Tibial nerve (tissue), 4 donors: ENCODE measurements at regions not wholly inside any gene's neighbourhood (a gene's known extent, or its start where the extent isn't known, plus 50 kb on each side); places are given as distances from the start of the nearest gene placed in this dataset.

Experiments
- CTCF ChIP-seq, 5 experiments: fragments of 200-600 bp in 3 of 5; fragments of 450-650 bp in 2 of 5; sonication (generic) in 3 of 5; IDR thresholded peaks; one replicate each; pipeline ENCODE4 v1.5.1; 2016 to 2019; ENCODE audit warnings: antibody characterized with exemption in 5 of 5, mild to moderate bottlenecking in 3 of 5, moderate library complexity in 2 of 5
- EP300 ChIP-seq, 2 donors: sonication (generic); formaldehyde crosslinking; IDR thresholded peaks; one replicate each; pipeline ENCODE4 v1.6.1; 2017; ENCODE audit warnings: antibody characterized with exemption in 2 of 2, mild to moderate bottlenecking in 1 of 2
- POLR2A ChIP-seq, 2 donors: fragments of 450-650 bp; IDR thresholded peaks; one replicate each; pipeline ENCODE4 v1.6.1; 2017; ENCODE audit warnings: antibody characterized with exemption in 2 of 2, mild to moderate bottlenecking in 2 of 2, moderate library complexity in 2 of 2

GRCh38 chr5:146959360-146959759 is 80.8 kb upstream of the PPP2R2B start:
- no peak for TF ChIP-seq CTCF (IDR thresholded peaks at IDR 0.05)
- no peak for TF ChIP-seq POLR2A (IDR thresholded peaks at IDR 0.05)
- no peak for TF ChIP-seq EP300 (IDR thresholded peaks at IDR 0.05)
